SW 1271 (cell line): ENCODE measurements at regions not wholly inside any gene's neighbourhood (a gene's known extent, or its start where the extent isn't known, plus 50 kb on each side); places are given as distances from the start of the nearest gene placed in this dataset.
"Not testable (repeated sequence)": the region's sequence is repeated elsewhere in the genome, so short reads cannot be mapped to it uniquely, and the experiment has no call there.

Experiments
- DNase-seq, 2 experiments: peaks; one replicate each; lab custom pipeline; 2025; lab: John Stamatoyannopoulos, UW

DNA sequence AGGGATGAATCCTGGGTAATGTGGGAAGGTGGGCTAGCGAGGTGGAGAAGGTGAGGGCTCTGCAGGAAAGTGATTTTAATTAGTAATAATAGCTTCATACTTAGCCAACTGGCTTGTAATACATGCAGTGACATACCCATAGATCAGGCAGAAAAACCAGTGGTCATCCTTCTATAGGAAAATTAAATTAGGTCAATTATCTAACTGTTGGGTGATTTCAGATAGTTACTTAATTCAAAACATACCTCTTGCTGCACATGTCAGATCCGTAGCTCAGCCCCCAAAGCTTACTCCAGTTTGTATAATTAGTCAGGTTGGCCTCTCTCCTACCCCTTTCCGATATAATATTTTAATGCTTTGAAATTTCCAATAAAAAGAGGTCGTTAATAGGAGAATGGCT, 137.0 kb downstream of the TMEM114 start:
- no peak for DNase-seq

GRCh38 chr16:8452941-8453340, 137.4 kb downstream of the TMEM114 start:
- DNase-seq, result no peak

GRCh38 chr16:8436931-8437330, 153.4 kb downstream of the TMEM114 start:
- DNase-seq, result no peak

DNA sequence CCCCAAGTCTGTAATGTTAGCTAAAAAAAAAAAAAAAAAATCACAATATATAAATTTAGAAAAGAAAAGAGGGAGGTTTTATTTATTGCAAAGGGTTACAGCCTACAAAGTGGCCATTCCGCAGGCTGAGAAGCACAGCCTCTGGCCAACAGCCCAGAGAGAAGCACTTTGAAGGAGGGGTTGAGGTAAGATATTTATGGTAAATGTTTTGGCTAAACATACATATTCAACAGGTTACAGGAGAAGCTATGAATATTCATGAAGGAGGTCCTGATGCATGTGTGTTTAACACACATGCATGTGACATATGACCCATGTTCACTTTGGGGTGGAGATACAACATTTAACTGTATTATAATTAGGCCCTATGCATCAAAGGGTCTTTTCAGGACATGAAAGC, 158.5 kb downstream of the TMEM114 start:
- no peak for DNase-seq

DNA sequence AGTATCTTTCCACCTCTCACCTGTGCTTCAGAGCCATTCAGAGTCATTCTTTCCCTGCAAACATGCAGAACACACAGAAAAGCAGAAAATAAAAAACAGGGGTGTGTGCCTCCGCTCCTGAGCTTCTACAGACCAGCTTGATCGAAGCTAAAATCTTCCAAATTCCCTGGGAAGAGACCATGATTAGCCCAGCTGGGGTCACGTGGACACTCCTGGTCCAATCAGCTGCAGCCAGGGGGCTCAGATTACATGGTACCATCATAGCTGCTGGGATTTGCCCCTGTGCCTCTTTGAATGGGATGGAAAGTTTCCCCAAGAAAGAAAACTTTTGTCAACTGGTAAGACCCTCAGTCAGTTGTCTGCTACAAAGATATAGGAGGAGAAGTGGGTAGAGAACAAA, 159.9 kb downstream of the TMEM114 start:
- no peak for DNase-seq

- DNase-seq, result no peak
These were observed 163.7 kb downstream of the TMEM114 start for GRCh38 chr16:8426569-8426968.

DNA sequence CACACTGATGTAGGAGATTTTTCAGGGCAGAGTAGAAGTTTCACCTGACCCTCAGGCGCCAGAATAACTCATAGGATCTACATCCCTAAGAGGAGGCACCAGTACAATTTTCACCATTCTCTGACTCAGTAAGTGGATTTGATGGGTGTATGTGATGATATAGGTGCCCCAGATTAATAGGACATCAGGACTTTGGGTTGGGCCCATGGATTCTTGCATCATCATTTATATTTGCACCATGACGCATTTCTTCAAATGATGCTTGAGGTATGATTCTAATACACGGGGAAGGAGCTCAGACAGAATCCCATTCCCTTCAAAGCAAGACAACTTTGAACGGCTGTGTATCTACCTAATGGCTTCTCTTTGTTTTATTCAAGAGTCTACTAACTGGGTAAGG, 173.2 kb downstream of the TMEM114 start:
- DNase-seq, result no peak

DNA sequence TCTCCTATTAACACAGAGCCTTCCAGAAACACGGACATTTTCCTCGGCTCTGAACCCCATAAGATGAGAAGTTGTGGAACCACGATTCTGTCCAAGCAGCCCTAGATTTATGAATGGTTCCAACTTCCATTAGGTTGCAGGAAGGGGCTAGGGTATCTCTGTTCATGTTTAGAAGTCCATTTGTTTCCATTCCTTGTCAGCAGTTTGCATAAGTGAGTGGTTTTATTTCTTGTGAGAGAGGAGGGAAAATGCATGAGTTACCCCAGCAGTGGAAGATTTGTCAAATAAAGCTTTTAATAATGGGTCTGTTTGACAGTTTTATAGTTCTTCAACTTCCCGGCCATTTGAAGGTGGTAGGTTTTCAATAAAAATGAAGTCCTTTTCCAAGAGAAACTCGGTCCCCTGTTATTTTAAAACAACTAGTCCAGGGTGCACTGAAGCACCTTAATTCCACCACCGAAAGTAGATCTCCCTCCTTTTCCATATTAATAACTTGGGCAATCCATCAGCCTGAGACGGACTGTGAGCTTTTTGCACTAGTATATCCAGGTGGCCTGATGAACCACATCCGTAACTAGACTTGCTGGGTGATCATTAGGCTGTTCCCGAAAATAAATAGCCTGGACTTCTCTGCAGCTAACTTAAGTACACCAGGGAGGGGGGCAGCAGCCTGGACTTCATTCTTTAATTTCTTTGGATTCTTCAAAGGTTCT, 181.3 kb downstream of the TMEM114 start:
- DNase-seq, result no peak

- DNase-seq, result no peak
These were observed 183.0 kb downstream of the TMEM114 start for GRCh38 chr16:8407351-8407750.

DNA sequence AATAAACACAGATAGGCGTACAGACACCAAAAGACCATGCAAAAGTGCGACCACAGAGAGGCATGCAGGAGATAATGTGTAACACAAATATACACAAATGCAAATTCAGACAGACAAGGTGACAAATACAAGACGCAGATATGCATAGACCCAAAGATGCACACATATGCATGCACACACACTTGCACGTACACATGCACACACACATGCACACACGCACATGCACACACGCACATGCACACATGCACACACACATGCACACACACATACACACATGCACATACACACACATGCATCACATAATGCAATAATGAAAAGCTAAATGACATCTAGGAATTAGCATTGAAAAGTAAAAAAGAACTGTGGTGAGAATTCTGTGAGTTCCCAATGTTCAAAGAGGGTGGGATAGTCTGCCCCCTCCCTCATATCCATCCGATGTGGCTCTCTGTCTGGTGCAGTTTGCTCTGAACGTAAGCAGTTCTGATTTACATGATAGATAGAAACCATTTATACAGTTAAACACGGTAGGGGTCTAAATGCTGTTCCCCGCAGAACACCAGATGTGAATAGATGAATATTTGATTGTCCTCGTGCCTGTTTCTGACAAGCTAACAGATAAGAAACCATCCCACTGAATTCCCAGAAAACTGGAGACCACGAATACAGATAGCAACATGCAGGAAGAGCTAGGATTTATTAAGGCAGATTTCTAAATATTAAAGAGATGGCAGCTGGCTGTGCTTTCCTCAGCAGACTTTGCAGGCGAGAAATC, 186.1 kb downstream of the TMEM114 start:
- no peak for DNase-seq

DNA sequence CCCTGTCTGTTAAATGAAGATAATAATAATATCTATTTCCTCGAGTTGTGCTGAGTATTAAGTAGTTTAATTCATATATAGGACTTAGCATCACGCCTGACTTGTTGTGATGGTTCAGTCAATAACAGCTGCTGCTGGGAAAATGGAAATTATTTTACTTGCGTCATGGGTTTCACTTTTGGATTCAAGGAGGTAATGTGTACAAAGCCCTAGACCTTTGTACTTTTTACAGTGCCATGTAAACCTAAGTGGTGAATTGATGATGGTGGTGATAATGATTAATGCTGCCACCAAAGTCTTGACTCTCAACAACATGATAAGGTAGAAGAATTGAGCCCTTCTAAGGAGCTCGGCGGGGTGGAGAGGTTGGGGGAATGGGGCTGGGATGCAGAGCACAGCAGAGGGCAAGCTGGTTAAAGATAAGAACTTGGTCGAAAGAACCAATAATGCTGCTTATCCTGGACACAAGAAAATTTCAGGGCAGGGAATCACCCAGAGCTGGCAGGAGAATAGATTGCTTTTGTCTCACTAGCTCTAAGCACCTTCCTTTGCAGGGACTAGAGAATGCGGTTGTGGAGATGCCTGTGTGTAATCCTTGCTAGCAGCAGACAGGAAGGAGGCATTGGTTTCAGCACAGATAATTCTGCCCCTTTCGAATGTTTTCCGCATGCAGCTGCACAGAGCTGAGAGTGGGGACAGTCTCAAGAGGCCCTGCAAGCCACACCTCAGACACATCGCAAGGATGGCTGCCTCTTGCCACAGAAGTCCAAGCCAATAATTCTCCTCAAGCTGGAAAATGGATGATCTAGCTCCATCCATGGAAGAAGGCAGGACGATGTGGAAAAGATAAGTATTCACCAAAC, 187.1 kb downstream of the TMEM114 start:
- DNase-seq, result no peak

GRCh38 chr16:8400683-8401082, 189.6 kb downstream of the TMEM114 start:
- DNase-seq, result not testable (repeated sequence)

DNA sequence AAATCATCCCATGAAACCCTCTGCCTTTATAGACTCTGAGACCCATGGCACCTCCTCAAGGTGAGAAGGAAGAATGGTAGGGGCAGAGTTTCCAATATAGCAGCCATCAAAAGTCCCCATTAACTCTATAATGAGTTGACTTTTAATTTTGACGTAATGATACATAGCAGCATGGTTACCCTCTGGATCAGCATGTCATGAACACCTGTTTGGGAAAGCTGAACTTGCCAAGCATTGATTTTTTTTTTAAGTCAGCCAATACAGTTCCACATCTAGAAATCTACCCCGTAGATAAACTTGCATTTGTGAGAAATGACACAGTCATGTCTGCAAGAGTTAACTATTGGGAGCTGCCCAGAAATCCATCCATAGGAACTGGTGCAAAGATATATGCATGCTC, 191.8 kb downstream of the TMEM114 start:
- no peak for DNase-seq

GRCh38 chr16:8397223-8397622, 193.1 kb downstream of the TMEM114 start:
- no peak for DNase-seq

DNA sequence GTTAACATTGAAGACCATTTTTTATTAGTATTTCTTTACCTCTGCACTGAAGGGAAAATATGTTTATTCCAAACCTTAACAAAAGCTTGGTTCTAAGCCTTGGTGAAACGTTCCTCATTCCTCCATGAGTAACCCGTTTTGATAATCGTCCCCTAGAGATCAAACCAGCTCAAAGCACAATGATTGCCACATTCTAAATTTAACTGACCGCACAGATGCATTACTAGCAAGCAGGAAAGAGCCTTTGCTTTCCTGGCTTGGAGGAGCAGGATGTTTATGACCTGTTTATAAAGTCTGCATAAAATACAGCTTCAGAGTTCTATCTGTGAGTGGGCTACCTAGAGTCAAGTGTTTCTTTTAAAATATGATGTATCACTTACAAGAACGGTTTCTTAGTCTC, 193.8 kb downstream of the TMEM114 start:
- no peak for DNase-seq

- no peak for DNase-seq
These were observed 199.1 kb downstream of the TMEM114 start for GRCh38 chr16:8391257-8391656.

DNA sequence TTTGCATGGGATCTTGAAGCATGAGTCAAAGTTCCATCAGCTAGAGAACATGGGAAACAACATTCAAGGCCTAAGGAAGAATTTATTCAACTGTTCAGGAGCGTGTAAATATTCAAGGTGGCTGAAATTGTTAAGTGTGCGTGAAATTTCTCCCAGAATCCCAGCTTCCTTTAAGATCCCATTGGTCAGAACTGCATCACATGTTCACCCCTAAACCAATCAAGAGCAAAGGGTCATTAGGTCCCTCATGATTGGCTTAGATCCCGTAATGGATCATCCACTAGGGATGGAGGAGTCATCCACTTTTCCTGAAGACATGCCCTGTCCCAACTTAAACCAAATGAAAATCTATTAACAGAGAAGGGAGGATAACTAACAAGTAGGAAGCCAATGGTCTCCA, 201.6 kb downstream of the TMEM114 start:
- no peak for DNase-seq

DNA sequence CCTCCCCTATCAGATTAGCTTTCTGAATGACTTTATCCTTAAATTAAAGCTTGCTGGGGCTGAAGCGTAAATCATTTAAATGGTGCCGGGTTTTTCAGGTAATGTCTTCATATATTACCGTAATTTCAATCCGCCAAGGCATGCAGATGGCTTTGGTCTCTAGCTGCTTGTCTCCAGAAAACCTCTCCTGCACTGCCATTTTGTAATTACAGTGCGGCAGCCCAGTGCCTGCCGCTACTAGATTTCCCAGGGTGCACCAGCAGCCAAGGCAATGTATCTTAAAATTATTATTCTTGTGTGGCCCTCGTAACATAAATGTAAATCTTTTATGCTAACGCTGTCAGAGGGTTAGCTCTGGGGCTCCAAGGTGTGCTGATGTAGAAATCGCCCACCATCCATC, 208.5 kb downstream of the TMEM114 start:
- no peak for DNase-seq

GRCh38 chr16:8380311-8380710, 210.0 kb downstream of the TMEM114 start:
- no peak for DNase-seq

- no peak for DNase-seq
These were observed 212.4 kb downstream of the TMEM114 start for GRCh38 chr16:8377864-8378263.

DNA sequence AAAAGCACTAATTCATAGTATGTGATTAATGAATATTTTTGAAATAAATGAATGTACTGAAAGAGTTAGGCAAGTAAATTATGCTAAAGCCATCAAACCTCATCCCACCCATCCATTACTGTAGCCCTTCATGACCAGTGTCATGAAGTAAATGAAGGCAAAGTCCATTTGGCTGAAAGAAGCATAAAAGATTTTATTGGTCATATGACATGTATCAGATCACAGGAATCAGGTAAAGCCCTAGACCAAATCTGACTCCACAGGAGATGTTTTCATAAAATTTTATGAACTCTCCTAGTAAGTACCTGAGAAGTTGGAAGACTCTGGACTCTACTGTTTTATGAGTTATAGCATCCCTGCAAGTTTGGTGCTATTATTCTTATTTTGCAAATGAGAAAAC, 213.5 kb downstream of the TMEM114 start:
- no peak for DNase-seq

DNA sequence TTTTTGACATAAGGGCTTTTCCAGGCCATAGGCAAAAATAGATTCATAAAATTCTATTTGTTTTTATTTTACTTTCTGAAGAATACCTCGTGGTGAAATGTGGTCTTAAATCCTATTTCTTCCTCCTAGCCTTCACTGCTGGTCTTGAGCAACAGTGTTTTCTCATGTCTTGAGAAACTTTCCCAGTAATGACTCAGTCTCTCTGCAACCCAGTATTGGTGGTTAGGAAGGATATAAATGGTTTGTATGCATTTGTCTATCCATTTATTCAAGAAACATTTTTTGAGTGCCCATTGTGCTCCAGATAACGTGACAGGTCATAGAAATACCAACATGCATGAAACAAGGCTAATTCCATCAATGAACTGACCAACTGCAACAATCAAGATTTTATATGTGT, 213.9 kb downstream of the TMEM114 start:
- no peak for DNase-seq

- DNase-seq, result no peak
These were observed 215.1 kb downstream of the TMEM114 start for GRCh38 chr16:8375232-8375587.
